Bronchial epithelial cell (primary cell): ENCODE measurements at regions not wholly inside any gene's neighbourhood (a gene's known extent, or its start where the extent isn't known, plus 50 kb on each side); places are given as distances from the start of the nearest gene placed in this dataset.
"Not testable (repeated sequence)": the region's sequence is repeated elsewhere in the genome, so short reads cannot be mapped to it uniquely, and the experiment has no call there.

Source experiments
- DNase-seq: peaks from one replicate; pipeline ENCODE4 v3.0.0-alpha.2; 2010; ENCODE audit warnings: low read depth
- FAIRE-seq: peaks from 2 replicates; lab custom pipeline; 2011; peaks lifted over from hg19 to GRCh38; lab: Jason Lieb, UNC
- H3K27me3 ChIP-seq: 2 replicates; pipeline ENCODE4 v1.5.1; 2011; ENCODE audit warnings: low read length; ENCODE audit not compliant: control insufficient read depth, insufficient read depth
- H3K36me3 ChIP-seq: 2 replicates; pipeline ENCODE4 v1.5.1; 2011; ENCODE audit warnings: low read length; ENCODE audit not compliant: control insufficient read depth, insufficient read depth
- H3K4me3 ChIP-seq: 2 replicates; pipeline ENCODE4 v1.5.1; 2011; ENCODE audit warnings: mild to moderate bottlenecking, low read depth, low read length, control low read depth
- CTCF ChIP-seq: IDR thresholded peaks from 2 replicates; pipeline ENCODE4 v1.5.1; 2011; ENCODE audit warnings: mild to moderate bottlenecking, moderate library complexity, low read length, control low read depth, inconsistent platforms; ENCODE audit not compliant: insufficient read depth, severe bottlenecking

GRCh38 chr3:89002191-89002590 lies 105.2 kb upstream of the EPHA3 start:
- TF ChIP-seq CTCF: no peak
- DNase-seq: no peak
- no peak overlapping the region for H3K4me3 ChIP-seq
- H3K27me3 ChIP-seq: no peaks in the 10 kb centered on the region
- FAIRE-seq: no peak
- H3K36me3 ChIP-seq: no peaks in the 10 kb centered on the region

GRCh38 chr3:89013536-89013935 lies 93.9 kb upstream of the EPHA3 start:
- TF ChIP-seq CTCF: no peak
- H3K36me3 ChIP-seq: no peaks in the 10 kb centered on the region
- FAIRE-seq: no peak

GRCh38 chr3:89017531-89017930 lies 89.9 kb upstream of the EPHA3 start:
- Histone ChIP-seq H3K27me3 (no peaks in the 10 kb centered on the region), H3K36me3 (no peaks in the 10 kb centered on the region), H3K4me3 (no peak overlapping the region)
- no peak for FAIRE-seq
- DNase-seq: no peak
- TF ChIP-seq CTCF: no peak

More at GRCh38 chr3:89013536-89013935, 93.9 kb upstream of the EPHA3 start:
- H3K4me3 ChIP-seq: no peak overlapping the region
- DNase-seq: no peak
- H3K27me3 ChIP-seq: no peaks in the 10 kb centered on the region

GRCh38 chr3:89025185-89025584 lies 82.2 kb upstream of the EPHA3 start:
- Histone ChIP-seq H3K36me3 (no peaks in the 10 kb centered on the region), H3K4me3 (no peak overlapping the region), H3K27me3 (no peaks in the 10 kb centered on the region)
- no peak for TF ChIP-seq CTCF
- DNase-seq (peak; percentile 59), FAIRE-seq (no peak)

- no peaks in the 10 kb centered on the region for H3K27me3 ChIP-seq
- peak; percentile 32 for DNase-seq
- H3K36me3 ChIP-seq: no peaks in the 10 kb centered on the region
- TF ChIP-seq CTCF: no peak
- FAIRE-seq: no peak
- H3K4me3 ChIP-seq: no peak overlapping the region
These were observed 74.9 kb upstream of the EPHA3 start for GRCh38 chr3:89032346-89033013.

- DNase-seq, H3K36me3 ChIP-seq, FAIRE-seq, H3K4me3 ChIP-seq, H3K27me3 ChIP-seq: not testable (repeated sequence)
These were observed 72.7 kb upstream of the EPHA3 start for GRCh38 chr3:89034723-89035122.
